H1 (cell line): ENCODE measurements at regions not wholly inside any gene's neighbourhood (a gene's known extent, or its start where the extent isn't known, plus 50 kb on each side); places are given as distances from the start of the nearest gene placed in this dataset.
A peak's percentile ranks its signal among the peaks of the same experiment; 100 is the strongest.

Source experiments
- E2F6 ChIP-seq: IDR thresholded peaks from 2 replicates; pipeline ENCODE4 v1.6.1; 2012; ENCODE audit warnings: inconsistent platforms
- YY1 ChIP-seq: IDR thresholded peaks from 2 replicates; pipeline ENCODE4 v1.6.1; 2011; ENCODE audit warnings: low read depth, mild to moderate bottlenecking, low read length

- TF ChIP-seq E2F6 (peak; percentile 87), YY1 (0 out of 2 replicates have a peak, but pooled peaks have one; percentile 21)
Measured at GRCh38 chr15:69820819-69821218, 276.9 kb downstream of the TLE3 start (continued).
